ENCODE measurements at regions not wholly inside any gene's neighbourhood (a gene's known extent, or its start where the extent isn't known, plus 50 kb on each side); places are given as distances from the start of the nearest gene placed in this dataset.

DNA sequence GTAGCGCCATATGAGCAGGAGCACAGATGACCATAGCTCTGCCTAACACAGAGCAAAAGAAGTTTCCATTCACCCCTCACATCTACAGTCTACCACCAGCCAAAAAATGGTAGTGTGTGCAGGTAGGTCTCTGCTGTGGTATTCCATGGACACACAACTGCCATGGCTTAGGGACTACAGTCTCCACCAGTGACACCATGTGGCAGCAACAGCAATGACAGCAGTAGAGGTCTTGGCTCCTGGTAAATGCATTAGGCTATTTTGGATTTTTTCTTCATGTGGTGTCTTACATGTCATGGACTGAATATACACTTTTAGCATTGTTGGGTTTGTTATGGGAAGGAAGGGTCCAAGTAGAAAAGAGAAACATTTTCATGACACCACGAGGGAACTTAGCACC lies 70.1 kb upstream of the CABCOCO1 start:
- TF ChIP-seq, protein P1, sequence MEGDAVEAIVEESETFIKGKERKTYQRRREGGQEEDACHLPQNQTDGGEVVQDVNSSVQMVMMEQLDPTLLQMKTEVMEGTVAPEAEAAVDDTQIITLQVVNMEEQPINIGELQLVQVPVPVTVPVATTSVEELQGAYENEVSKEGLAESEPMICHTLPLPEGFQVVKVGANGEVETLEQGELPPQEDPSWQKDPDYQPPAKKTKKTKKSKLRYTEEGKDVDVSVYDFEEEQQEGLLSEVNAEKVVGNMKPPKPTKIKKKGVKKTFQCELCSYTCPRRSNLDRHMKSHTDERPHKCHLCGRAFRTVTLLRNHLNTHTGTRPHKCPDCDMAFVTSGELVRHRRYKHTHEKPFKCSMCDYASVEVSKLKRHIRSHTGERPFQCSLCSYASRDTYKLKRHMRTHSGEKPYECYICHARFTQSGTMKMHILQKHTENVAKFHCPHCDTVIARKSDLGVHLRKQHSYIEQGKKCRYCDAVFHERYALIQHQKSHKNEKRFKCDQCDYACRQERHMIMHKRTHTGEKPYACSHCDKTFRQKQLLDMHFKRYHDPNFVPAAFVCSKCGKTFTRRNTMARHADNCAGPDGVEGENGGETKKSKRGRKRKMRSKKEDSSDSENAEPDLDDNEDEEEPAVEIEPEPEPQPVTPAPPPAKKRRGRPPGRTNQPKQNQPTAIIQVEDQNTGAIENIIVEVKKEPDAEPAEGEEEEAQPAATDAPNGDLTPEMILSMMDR (IDR thresholded peaks at IDR 0.05), result peak; percentile 54
- TF ChIP-seq, protein P2, sequence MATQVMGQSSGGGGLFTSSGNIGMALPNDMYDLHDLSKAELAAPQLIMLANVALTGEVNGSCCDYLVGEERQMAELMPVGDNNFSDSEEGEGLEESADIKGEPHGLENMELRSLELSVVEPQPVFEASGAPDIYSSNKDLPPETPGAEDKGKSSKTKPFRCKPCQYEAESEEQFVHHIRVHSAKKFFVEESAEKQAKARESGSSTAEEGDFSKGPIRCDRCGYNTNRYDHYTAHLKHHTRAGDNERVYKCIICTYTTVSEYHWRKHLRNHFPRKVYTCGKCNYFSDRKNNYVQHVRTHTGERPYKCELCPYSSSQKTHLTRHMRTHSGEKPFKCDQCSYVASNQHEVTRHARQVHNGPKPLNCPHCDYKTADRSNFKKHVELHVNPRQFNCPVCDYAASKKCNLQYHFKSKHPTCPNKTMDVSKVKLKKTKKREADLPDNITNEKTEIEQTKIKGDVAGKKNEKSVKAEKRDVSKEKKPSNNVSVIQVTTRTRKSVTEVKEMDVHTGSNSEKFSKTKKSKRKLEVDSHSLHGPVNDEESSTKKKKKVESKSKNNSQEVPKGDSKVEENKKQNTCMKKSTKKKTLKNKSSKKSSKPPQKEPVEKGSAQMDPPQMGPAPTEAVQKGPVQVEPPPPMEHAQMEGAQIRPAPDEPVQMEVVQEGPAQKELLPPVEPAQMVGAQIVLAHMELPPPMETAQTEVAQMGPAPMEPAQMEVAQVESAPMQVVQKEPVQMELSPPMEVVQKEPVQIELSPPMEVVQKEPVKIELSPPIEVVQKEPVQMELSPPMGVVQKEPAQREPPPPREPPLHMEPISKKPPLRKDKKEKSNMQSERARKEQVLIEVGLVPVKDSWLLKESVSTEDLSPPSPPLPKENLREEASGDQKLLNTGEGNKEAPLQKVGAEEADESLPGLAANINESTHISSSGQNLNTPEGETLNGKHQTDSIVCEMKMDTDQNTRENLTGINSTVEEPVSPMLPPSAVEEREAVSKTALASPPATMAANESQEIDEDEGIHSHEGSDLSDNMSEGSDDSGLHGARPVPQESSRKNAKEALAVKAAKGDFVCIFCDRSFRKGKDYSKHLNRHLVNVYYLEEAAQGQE (IDR thresholded peaks at IDR 0.05; ENCODE audit: insufficient read depth in 1 of 2, low read depth in 2 of 2, low read length in 1 of 2), result no peak

All from Panc1 (cell line).